GM12874 (cell line): ENCODE measurements at regions not wholly inside any gene's neighbourhood (a gene's known extent, or its start where the extent isn't known, plus 50 kb on each side); places are given as distances from the start of the nearest gene placed in this dataset.
A peak's percentile ranks its signal among the peaks of the same experiment; 100 is the strongest.

ENCODE experiments used
- TF ChIP-seq, protein P1 (sequence below): IDR thresholded peaks from 2 replicates; pipeline ENCODE4 v1.5.1; 2011; ENCODE audit warnings: low read depth, mild to moderate bottlenecking, control low read depth, low read length, moderate library complexity; ENCODE audit not compliant: insufficient read depth

DNA sequence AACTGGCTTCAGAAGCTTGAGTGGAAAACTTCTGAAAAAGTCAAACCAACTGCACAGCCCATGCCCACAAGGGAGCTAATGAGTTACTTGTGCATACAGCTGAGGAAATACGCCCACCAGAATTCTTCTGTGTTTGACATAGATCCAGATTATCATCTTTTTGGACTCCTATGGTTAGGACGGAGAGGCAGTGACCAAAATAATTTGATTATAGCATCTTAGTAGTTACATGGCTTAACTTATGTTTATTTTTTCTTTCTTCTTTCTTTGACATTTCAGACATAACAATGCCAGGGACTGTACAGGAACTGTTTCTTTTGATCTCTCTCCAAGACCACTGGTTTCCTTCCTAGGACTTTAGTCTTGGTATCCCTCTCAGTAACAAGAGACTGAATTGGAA, 246.1 kb upstream of the RASGRP1 start:
- TF ChIP-seq, protein P1, sequence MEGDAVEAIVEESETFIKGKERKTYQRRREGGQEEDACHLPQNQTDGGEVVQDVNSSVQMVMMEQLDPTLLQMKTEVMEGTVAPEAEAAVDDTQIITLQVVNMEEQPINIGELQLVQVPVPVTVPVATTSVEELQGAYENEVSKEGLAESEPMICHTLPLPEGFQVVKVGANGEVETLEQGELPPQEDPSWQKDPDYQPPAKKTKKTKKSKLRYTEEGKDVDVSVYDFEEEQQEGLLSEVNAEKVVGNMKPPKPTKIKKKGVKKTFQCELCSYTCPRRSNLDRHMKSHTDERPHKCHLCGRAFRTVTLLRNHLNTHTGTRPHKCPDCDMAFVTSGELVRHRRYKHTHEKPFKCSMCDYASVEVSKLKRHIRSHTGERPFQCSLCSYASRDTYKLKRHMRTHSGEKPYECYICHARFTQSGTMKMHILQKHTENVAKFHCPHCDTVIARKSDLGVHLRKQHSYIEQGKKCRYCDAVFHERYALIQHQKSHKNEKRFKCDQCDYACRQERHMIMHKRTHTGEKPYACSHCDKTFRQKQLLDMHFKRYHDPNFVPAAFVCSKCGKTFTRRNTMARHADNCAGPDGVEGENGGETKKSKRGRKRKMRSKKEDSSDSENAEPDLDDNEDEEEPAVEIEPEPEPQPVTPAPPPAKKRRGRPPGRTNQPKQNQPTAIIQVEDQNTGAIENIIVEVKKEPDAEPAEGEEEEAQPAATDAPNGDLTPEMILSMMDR: no peak

DNA sequence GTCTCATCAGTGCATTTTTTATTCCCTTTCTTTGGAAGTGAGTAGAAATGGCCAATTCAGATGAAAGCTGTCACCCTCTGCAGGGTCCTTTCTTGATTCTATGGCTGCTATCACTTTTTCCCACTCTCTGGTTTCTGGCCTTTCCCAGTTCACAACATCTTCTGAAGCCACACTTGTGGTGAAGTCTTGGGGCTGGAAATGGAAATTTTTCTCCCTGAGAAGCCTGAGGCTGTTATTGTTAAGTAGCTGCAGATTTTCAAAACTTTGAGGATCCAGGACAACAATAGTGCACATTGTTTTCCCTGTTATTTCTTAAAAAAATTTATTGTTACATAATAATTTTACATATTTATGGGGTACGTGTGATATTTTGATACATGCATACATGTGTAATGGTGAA, 250.3 kb upstream of the RASGRP1 start:
- TF ChIP-seq, protein P1: no peak

DNA sequence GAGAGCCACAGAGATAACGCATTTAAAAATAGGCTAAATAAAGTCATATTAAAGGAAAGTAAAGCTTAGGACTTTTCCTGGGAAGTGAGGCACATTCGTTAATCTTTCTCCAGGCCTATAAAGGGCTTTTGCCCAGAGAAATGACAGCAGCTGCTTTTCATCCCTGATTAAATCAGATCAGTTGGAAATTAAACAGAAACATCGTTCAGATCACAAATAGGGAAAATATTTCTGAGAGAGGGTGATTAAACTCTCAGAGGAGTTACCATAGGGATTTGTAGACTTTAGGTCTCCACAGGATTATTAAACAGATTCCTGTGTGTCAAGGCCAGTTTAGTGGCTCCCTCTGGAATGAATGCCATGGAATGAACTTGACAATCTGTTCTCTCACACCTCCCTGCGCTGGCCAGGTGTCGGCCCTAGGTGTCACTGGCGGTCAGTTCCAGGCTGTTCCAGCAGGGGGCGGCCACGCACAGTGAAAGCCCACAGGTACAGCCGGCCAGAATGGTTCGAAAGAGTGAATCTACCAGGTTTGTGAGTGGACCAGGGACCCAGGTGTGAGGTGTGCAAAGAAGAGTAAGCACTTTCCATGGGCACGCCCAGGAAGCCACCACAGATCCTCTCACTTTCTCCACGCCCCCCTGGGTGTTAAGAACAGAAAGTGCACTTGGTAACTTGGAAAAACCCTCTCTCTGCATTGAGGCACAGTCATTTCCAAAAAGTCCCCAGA, 253.0 kb upstream of the RASGRP1 start:
- TF ChIP-seq, protein P1: peak; percentile 99

DNA sequence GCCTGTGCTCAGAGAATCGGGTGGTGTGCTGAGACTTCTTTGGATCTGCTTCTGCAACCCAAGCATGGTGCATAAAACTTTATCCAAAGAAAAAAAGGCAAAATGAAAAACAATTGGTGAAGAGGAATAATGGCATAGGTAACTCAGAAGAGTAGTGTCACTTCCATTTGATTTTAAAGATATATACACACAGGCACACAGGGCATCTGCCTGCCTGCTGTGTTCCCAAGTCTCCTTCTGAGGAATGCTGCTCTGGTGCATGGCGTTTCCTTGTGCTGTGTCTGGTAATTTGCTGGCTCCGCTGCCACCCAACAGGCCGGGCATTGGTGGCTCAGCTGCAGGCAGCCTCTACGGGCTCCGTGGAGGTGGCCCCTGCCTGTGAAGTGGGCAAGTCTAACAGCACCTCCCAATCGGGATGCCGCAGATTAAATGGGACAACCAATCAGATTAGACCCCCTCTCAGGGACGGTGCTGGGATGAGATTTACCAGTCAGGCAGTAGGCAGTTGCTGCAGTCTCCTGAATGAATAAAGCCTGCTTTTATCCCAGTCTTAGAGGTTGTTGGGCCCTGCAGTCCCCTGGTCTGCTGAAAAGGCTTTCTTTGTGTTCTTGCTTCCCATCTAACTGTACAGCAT, 253.7 kb upstream of the RASGRP1 start:
- TF ChIP-seq, protein P1: no peak

DNA sequence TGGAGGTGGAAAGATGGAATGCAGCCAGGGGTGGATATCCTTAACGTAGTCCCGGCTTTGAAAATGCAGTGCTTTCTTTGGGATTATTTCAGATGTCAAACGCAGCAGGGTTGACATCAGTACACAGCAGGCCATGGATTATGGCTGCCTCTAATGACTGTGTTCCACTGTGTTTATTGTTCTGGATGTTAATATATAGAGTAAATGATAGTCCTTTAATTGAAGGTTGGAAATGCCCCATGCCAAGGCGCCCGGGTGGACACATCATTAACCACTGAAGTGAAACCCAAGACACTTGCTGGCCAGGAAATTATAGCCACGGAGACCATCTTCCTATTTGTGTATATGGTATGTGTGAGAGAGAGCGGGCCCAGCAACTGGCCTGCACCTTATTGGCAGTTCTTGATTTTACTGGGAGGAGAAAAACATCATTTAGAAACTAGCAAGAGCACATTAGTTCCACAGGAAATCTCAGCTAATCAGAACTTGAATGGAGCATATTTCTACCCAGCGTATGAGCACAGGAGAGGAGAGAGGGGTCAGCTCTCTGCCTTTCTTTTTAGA, 254.9 kb upstream of the RASGRP1 start:
- TF ChIP-seq, protein P1: no peak

DNA sequence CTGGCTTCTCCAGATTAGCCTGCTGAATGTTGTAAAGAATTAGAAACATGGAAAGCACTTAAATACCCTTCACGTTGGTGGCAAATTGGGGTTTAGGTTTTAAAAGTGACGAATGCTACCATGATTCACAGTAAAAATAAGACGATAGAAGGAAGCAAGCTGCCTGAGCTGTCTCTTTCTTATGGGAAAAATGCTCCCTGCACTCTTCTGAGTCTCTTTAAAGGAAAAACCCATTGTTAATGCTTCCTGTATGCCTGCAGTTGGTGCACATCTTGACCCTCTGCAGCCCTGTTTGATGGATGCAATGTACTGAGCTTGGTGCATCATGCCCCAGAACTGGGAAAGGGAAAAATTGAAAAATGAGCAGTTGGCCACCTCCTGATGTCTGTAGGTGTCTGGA, 258.6 kb upstream of the RASGRP1 start:
- TF ChIP-seq, protein P1: no peak

DNA sequence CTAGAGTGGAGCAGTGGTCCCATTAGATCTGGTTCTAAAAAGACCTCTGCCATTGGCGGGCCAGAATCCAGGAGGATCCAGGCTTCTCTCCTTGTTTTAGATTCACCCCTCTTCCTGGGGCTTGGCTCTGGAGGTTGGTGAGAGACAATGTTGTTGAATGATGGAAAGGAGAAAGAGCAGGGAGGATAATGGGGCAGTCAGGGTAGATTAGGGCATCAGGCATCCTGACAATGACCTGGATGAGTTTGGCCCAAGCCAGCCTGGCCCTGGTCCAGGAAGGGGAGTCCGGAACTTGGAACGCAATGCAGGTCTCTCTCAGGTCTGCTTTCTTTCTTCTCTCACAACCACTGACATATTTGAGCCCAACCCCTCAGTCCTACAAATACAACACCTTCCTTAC, 260.1 kb upstream of the RASGRP1 start:
- TF ChIP-seq, protein P1: no peak
